Glutamatergic neuron (in vitro differentiated cells): ENCODE measurements at regions not wholly inside any gene's neighbourhood (a gene's known extent, or its start where the extent isn't known, plus 50 kb on each side); places are given as distances from the start of the nearest gene placed in this dataset.

Experiments
- DNase-seq: peaks from one replicate; pipeline ENCODE4 v3.0.0; 2022
- H3K27ac Mint-ChIP-seq: one replicate; pipeline ENCODE4 v1.8.0; 2020; ENCODE audit warnings: mild to moderate bottlenecking, mixed read lengths, inconsistent platforms; ENCODE audit not compliant: unreplicated experiment
- H3K27me3 Mint-ChIP-seq: one replicate; pipeline ENCODE4 v1.8.0; 2020; ENCODE audit warnings: mild to moderate bottlenecking, moderate library complexity, mixed read lengths, inconsistent platforms; ENCODE audit not compliant: unreplicated experiment
- H3K36me3 Mint-ChIP-seq: one replicate; pipeline ENCODE4 v1.8.0; 2020; ENCODE audit warnings: mild to moderate bottlenecking, mixed read lengths, inconsistent platforms; ENCODE audit not compliant: unreplicated experiment
- H3K4me1 Mint-ChIP-seq: one replicate; pipeline ENCODE4 v1.8.0; 2020; ENCODE audit warnings: mild to moderate bottlenecking, low read depth, mixed read lengths, inconsistent platforms; ENCODE audit not compliant: unreplicated experiment
- H3K4me3 Mint-ChIP-seq: one replicate; pipeline ENCODE4 v1.8.0; 2020; ENCODE audit warnings: mild to moderate bottlenecking, mixed read lengths, inconsistent platforms; ENCODE audit not compliant: unreplicated experiment
- H3K9me3 Mint-ChIP-seq: one replicate; pipeline ENCODE4 v1.8.0; 2020; ENCODE audit warnings: mild to moderate bottlenecking, moderate library complexity, mixed read lengths, inconsistent platforms; ENCODE audit not compliant: unreplicated experiment
- CTCF ChIP-seq: fragments of 200-600 bp; sonication (generic); IDR thresholded peaks from one replicate; pipeline ENCODE4 v1.5.0; 2021; ENCODE audit not compliant: partially characterized antibody, unreplicated experiment

DNA sequence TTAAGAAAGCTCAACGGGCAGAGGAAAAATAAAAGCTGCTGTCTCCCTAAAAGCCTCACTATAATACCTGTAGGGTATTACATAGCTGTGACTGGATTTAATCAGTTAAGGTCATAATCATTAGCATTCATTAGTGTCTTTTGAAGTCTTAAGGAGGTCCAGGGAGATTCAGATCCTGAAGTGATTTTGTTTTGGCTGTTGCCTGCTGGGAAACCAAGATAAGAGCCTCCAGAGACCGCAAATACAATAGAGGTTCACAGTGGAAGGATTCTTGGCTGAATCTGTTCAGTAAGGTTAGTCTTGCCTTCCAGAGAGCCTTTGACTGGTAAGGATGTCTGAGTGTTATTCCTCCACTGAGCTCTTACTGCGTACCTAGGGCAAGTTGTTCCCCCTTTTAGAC, 54.0 kb upstream of the TNFRSF19 start:
- H3K27me3 Mint-ChIP-seq = no peaks in the 10 kb centered on the region
- H3K4me3 Mint-ChIP-seq = no peak overlapping the region
- peaks cover 57% of the 10 kb centered on the region for H3K4me1 Mint-ChIP-seq
- no peak for TF ChIP-seq CTCF
- H3K9me3 Mint-ChIP-seq = peaks cover 6% of the 10 kb centered on the region
- H3K27ac Mint-ChIP-seq = no peak overlapping the region
- H3K36me3 Mint-ChIP-seq = peaks cover 5% of the 10 kb centered on the region
- DNase-seq = no peak

- Mint-ChIP-seq H3K4me3 (no peak overlapping the region), H3K27me3 (no peaks in the 10 kb centered on the region), H3K36me3 (peaks cover 5% of the 10 kb centered on the region), H3K27ac (no peak overlapping the region), H3K4me1 (peaks cover 52% of the 10 kb centered on the region), H3K9me3 (peaks cover 6% of the 10 kb centered on the region)
- DNase-seq = no peak
- TF ChIP-seq CTCF = no peak
These were observed 53.5 kb upstream of the TNFRSF19 start for GRCh38 chr13:23516702-23517101.

DNA sequence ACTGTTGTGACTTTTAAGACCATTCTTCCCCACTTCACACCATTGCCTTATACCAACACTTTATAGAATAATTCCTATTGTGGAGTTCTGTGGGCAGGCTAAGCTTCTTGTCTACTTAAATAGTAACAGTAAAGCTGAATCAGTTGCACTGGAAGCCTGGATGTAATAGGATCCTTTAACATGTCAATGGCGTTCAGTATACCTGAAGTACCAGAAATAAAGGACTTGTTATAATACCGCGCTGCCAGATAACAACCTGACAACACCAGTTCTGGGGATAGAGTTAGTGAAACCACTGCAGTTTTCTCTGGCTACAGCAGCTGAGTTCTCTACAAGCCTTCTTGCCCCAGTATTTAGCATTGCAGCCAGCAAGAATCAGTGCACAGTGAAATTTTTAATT, 52.0 kb upstream of the TNFRSF19 start:
- Mint-ChIP-seq H3K27me3 (no peaks in the 10 kb centered on the region), H3K4me3 (no peak overlapping the region), H3K36me3 (peaks cover 5% of the 10 kb centered on the region), H3K27ac (no peak overlapping the region), H3K9me3 (peaks cover 6% of the 10 kb centered on the region), H3K4me1 (peaks cover 40% of the 10 kb centered on the region)
- TF ChIP-seq CTCF = no peak
- no peak for DNase-seq
